ENCODE measurements at regions not wholly inside any gene's neighbourhood (a gene's known extent, or its start where the extent isn't known, plus 50 kb on each side); places are given as distances from the start of the nearest gene placed in this dataset.

DNA sequence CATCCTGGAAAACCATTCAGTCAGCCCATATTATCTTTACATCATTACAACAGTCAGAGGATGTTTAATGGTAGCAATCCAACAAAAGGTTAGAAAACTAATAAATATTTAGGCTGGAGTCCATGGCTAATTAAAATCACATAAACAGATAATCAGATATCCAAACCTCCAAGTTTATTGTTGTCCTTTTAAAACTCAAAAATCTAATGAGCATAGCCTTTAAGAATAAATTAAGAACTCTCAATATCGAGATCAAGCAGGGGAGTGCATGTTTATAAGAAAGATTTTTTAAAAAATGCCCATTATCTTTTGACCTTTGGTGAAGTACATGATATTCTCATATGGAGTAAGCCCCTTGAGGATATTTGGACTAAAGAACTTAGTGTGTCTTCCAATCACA lies 842.9 kb upstream of the SEMA6A start:
- TF ChIP-seq EZH2 (IDR thresholded peaks at IDR 0.05), result no peak
- no peak for TF ChIP-seq EZH2phosphoT487 (IDR thresholded peaks at IDR 0.05)
- TF ChIP-seq, protein P1, sequence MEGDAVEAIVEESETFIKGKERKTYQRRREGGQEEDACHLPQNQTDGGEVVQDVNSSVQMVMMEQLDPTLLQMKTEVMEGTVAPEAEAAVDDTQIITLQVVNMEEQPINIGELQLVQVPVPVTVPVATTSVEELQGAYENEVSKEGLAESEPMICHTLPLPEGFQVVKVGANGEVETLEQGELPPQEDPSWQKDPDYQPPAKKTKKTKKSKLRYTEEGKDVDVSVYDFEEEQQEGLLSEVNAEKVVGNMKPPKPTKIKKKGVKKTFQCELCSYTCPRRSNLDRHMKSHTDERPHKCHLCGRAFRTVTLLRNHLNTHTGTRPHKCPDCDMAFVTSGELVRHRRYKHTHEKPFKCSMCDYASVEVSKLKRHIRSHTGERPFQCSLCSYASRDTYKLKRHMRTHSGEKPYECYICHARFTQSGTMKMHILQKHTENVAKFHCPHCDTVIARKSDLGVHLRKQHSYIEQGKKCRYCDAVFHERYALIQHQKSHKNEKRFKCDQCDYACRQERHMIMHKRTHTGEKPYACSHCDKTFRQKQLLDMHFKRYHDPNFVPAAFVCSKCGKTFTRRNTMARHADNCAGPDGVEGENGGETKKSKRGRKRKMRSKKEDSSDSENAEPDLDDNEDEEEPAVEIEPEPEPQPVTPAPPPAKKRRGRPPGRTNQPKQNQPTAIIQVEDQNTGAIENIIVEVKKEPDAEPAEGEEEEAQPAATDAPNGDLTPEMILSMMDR (IDR thresholded peaks at IDR 0.05), result no peak

Measured in neural progenitor cell (in vitro differentiated cells).